ENCODE measurements at regions not wholly inside any gene's neighbourhood (a gene's known extent, or its start where the extent isn't known, plus 50 kb on each side); places are given as distances from the start of the nearest gene placed in this dataset.
A peak's percentile ranks its signal among the peaks of the same experiment; 100 is the strongest.

- Histone ChIP-seq H3K27ac (ENCODE audit: low read depth, low read length, poor library complexity, severe bottlenecking) (no peak overlapping the region), H3K4me3 (ENCODE audit: low read depth, low read length, poor library complexity, severe bottlenecking) (no peak overlapping the region), H3K79me2 (ENCODE audit: insufficient read depth, low read depth, low read length) (no peaks in the 10 kb centered on the region), H2AFZ (ENCODE audit: low read length) (no peak overlapping the region), H3K9me3 (ENCODE audit: low read length) (0 out of 2 replicates have a peak, but pooled peaks cover 9% of the 10 kb centered on the region), H3K36me3 (ENCODE audit: insufficient read depth, low read length) (no peaks in the 10 kb centered on the region), H3K4me1 (ENCODE audit: insufficient read depth, low read length, poor library complexity, severe bottlenecking) (peaks cover 6% of the 10 kb centered on the region), H3K9me2 (ENCODE audit: insufficient read depth, low read length) (no peaks in the 10 kb centered on the region), H3K4me2 (ENCODE audit: low read length) (no peak overlapping the region), H4K20me1 (ENCODE audit: insufficient read depth, low read length) (no peaks in the 10 kb centered on the region)
- no TSS peak for BruUV-seq (replicated peaks)
- TF ChIP-seq, protein P1, sequence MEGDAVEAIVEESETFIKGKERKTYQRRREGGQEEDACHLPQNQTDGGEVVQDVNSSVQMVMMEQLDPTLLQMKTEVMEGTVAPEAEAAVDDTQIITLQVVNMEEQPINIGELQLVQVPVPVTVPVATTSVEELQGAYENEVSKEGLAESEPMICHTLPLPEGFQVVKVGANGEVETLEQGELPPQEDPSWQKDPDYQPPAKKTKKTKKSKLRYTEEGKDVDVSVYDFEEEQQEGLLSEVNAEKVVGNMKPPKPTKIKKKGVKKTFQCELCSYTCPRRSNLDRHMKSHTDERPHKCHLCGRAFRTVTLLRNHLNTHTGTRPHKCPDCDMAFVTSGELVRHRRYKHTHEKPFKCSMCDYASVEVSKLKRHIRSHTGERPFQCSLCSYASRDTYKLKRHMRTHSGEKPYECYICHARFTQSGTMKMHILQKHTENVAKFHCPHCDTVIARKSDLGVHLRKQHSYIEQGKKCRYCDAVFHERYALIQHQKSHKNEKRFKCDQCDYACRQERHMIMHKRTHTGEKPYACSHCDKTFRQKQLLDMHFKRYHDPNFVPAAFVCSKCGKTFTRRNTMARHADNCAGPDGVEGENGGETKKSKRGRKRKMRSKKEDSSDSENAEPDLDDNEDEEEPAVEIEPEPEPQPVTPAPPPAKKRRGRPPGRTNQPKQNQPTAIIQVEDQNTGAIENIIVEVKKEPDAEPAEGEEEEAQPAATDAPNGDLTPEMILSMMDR (conservative IDR thresholded peaks at IDR 0.05; ENCODE audit: low read length): no peak
- TF ChIP-seq EZH2phosphoT487 (IDR thresholded peaks at IDR 0.05; ENCODE audit: borderline replicate concordance, low read depth, low read length): no peak
- intact Hi-C loops (cut with micrococcal nuclease; ENCODE audit: unreplicated experiment): no loop called here
- ChIA-PET CTCF (ENCODE audit: unreplicated experiment) (no interaction called here), POLR2A (no interaction called here)
- DNase-seq (ENCODE audit: low spot score): no peak
Measured at GRCh38 chr21:35530766-35531165, 481.7 kb upstream of the RUNX1 start.

GRCh38 chr21:35529171-35529863 lies 480.2 kb upstream of the RUNX1 start:
- intact Hi-C loops (cut with micrococcal nuclease; ENCODE audit: unreplicated experiment): no loop called here

More at GRCh38 chr21:35529171-35529863, 480.2 kb upstream of the RUNX1 start:
- Histone ChIP-seq H3K9me3 (ENCODE audit: low read length) (no peaks in the 10 kb centered on the region), H4K20me1 (ENCODE audit: insufficient read depth, low read length) (no peaks in the 10 kb centered on the region), H2AFZ (ENCODE audit: low read length) (peak overlapping the region; percentile 88), H3K4me1 (ENCODE audit: insufficient read depth, low read length, poor library complexity, severe bottlenecking) (peaks cover 6% of the 10 kb centered on the region), H3K36me3 (ENCODE audit: insufficient read depth, low read length) (no peaks in the 10 kb centered on the region), H3K4me3 (ENCODE audit: low read depth, low read length, poor library complexity, severe bottlenecking) (peak overlapping the region; percentile 56), H3K27ac (ENCODE audit: low read depth, low read length, poor library complexity, severe bottlenecking) (no peak overlapping the region), H3K4me2 (ENCODE audit: low read length) (peak overlapping the region; percentile 70), H3K9me2 (ENCODE audit: insufficient read depth, low read length) (no peaks in the 10 kb centered on the region), H3K79me2 (ENCODE audit: insufficient read depth, low read depth, low read length) (no peaks in the 10 kb centered on the region)
- ChIA-PET POLR2A (interaction anchor here (0.6 kb wide), 2 partner anchors 16 to 17 kb away, joined by 3 to 4 read pairs; no protein-coding TSS in a partner anchor), CTCF (ENCODE audit: unreplicated experiment) (no interaction called here)
- no TSS peak for BruUV-seq (replicated peaks)
- DNase-seq (ENCODE audit: low spot score): peak; percentile 17
- TF ChIP-seq, protein P1 (conservative IDR thresholded peaks at IDR 0.05; ENCODE audit: low read length): no peak
- TF ChIP-seq EZH2phosphoT487 (IDR thresholded peaks at IDR 0.05; ENCODE audit: borderline replicate concordance, low read depth, low read length): no peak

All from OCI-LY7 (cell line).